Caki2 (cell line): ENCODE measurements at regions not wholly inside any gene's neighbourhood (a gene's known extent, or its start where the extent isn't known, plus 50 kb on each side); places are given as distances from the start of the nearest gene placed in this dataset.

Experiments used
- DNase-seq: peaks from one replicate; pipeline ENCODE4 v3.0.0-alpha.2; 2015; ENCODE audit warnings: low read depth
- in situ Hi-C: cut with HindIII; loops from 2 replicates; pipeline ENCODE4 v1.10.0; 2016; ENCODE audit warnings: low sequenced_read_pairs, low pct_unique_long_range_greater_than_20kb, mixed read lengths

DNA sequence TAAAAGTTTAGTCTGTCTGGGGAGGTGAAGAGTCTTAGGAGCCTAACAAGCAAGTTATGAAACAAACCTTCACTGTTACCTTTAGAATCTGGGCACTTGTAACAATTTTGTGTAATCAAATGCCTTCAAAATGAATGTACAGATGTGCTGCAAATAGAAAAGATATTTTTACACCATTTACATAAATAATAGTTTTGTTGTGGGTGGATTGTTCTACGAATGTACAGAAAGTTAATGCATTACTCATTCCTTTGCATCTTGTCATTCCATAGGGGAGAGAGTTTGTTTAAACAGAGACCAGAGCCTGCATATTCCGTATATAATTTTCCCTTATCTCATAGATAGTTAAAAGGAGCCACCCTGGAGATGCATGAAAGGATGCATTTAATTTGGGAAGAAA lies 576.9 kb upstream of the SGCD start:
- no peak for DNase-seq
- in situ Hi-C loops: no loop called here

- DNase-seq: no peak
- in situ Hi-C loops: no loop called here
These were observed 576.4 kb upstream of the SGCD start for GRCh38 chr5:155750571-155750970.

GRCh38 chr5:155753943-155754581 lies 572.9 kb upstream of the SGCD start:
- in situ Hi-C loops: no loop called here

DNA sequence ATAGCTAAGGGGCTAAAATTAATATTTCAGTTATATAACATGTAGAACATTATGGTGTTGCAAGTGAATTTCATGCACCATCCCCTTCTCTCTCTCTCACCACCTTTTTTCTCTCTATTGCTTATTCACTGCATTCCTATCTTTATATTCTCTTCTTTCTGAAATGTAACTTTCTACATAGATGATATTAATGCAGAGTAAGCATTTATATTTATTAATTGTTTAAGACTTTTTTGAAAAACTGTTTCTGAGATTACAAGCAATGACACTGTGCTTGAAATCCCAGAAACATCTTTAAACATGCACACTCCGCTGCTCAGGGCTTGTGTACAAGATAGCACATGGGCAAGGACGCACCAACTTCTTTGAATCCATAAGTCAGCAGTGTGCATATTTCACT lies 567.7 kb upstream of the SGCD start:
- DNase-seq: no peak

More at GRCh38 chr5:155753943-155754581, 572.9 kb upstream of the SGCD start:
- DNase-seq: no peak

GRCh38 chr5:155759984-155760383 lies 567.0 kb upstream of the SGCD start:
- DNase-seq: no peak
- in situ Hi-C loops: no loop called here

More for the DNA sequence above, 567.7 kb upstream of the SGCD start:
- in situ Hi-C loops: no loop called here

GRCh38 chr5:155761502-155761901 lies 565.5 kb upstream of the SGCD start:
- in situ Hi-C loops: no loop called here

GRCh38 chr5:155765715-155766114 lies 561.2 kb upstream of the SGCD start:
- DNase-seq: no peak
- in situ Hi-C loops: no loop called here

More at GRCh38 chr5:155761502-155761901, 565.5 kb upstream of the SGCD start:
- no peak for DNase-seq

DNA sequence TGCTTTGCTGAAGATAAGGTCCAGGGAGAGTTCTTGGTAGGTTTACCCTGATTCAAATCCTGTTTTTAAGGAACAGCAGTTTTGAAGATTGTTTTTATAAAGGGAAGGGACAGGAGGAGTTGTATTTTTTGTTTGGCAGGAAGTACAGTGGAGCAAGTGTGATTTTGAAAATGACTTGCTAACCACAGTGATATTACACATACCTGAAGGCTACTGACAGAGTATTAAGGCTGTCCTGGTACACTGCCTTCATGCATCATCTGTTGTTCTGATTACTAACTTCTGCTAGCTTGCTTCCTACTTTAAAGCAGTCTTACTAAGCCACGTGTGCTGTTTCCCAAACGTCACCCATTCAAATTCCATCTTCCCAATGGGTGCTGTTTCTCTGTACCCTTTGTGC lies 559.5 kb upstream of the SGCD start:
- no peak for DNase-seq
- in situ Hi-C loops: no loop called here

GRCh38 chr5:155768332-155768731 lies 558.6 kb upstream of the SGCD start:
- DNase-seq: no peak
- in situ Hi-C loops: no loop called here

DNA sequence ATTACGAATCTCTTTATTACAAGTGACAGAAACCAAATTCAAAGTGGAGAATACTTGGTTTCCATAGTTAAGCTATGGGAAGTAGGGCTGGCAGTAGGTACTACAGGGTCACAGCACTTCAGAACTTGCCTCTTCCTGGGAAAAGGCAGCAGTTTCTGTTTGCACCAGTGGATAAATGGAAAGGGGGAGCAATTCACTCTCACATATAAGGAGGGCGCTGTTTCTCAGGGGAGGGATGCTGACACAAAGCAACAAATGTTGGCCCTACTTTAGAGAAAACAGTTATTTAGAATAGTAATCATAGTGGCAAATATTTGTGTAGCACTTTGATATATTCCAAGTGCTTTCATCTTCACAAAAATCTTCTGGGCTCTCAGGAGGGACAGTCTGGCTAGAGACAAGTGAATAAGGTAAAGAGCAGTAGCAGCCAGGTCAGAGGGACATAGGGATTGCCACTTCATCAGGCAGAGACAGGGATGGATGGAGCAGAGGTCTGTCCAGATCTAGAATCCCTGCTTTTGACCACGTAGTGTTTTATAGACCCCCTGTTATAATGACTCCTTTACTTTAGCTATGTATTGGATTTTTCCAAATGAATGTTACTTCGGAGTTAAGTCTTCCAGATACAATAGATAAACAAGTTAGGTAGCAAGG lies 554.8 kb upstream of the SGCD start:
- in situ Hi-C loops: no loop called here
- no peak for DNase-seq

- in situ Hi-C loops: no loop called here
- no peak for DNase-seq
These were observed 553.3 kb upstream of the SGCD start for GRCh38 chr5:155773680-155774079.

- DNase-seq: no peak
- in situ Hi-C loops: no loop called here
These were observed 546.7 kb upstream of the SGCD start for GRCh38 chr5:155780260-155780659.

DNA sequence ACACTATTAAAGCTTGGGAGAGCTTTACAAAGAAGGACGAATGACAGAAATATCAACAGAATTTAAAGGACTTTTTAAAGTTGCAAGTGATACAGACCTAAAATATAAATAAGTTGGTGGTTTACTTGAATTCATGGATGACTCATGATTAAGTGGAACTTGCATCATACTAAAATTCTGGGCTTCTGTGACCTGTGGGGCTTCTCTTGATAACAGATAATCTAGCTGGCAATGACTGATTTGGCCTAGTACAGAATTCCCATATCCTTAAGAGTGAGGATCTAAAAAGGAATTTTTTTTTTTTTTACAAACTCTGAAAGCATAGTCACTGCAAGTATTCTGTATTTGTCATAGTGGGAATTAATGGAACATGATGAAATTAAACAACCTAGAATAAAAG lies 543.7 kb upstream of the SGCD start:
- DNase-seq: no peak
- in situ Hi-C loops: no loop called here

GRCh38 chr5:155783791-155784190 lies 543.2 kb upstream of the SGCD start:
- in situ Hi-C loops: no loop called here
- no peak for DNase-seq

DNA sequence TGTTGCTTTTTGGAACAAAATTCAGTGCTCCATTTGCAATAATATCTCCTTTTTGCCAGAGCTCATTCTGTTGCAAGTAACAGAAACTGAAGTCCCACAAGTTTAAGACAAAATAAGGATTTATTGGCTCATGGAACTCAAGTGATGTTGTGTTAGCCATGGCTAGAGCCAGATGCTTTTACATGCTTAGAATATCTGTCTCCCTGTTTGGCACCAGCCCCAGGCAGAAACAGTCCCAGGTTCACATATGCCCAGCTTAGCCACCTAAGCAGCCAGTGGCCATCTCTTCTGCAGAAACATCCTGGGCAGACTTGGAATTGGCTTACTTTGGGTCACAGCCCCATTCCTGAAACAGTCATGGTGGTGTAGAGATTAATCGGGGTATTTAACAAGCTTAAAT lies 540.9 kb upstream of the SGCD start:
- in situ Hi-C loops: no loop called here

DNA sequence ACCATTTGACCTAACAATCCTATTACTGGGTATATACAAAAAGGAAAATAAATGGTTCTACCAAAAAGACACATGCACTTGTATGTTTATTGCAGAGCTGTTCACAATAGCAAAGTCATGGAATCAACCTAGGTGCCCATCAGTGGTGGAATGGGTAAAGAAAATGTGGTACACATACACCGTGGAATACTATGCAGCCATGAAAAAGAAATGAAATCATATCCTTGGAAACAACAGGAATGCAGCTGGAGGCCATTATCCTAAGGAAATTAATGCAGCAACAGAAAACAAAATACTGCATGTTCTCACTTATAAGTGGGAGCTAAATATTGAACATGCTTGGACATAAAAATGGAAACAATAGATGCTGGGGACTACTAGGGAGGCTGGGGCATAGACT lies 534.1 kb upstream of the SGCD start:
- no peak for DNase-seq
- in situ Hi-C loops: no loop called here

More for the DNA sequence above, 540.9 kb upstream of the SGCD start:
- DNase-seq: no peak

DNA sequence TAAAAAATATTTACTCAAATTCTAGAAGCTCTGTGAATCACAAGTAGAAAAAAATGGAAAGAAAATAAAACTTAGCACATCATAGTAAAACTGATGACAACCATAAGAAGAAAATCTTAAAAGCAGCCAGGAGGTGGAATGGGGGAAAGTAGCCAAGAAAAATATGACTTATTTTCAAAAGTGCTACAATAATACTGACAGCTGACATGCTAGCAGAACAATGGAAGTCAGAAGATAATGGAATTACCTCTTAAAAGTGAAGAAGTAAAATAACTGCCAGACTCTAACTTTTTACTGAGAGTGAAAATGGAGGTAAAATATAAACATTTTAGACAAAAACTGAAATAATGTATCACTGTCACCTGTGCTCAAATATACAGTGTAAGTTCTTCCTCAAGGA lies 532.2 kb upstream of the SGCD start:
- in situ Hi-C loops: no loop called here
- DNase-seq: no peak

- in situ Hi-C loops: no loop called here
- no peak for DNase-seq
These were observed 527.7 kb upstream of the SGCD start for GRCh38 chr5:155799308-155799707.

DNA sequence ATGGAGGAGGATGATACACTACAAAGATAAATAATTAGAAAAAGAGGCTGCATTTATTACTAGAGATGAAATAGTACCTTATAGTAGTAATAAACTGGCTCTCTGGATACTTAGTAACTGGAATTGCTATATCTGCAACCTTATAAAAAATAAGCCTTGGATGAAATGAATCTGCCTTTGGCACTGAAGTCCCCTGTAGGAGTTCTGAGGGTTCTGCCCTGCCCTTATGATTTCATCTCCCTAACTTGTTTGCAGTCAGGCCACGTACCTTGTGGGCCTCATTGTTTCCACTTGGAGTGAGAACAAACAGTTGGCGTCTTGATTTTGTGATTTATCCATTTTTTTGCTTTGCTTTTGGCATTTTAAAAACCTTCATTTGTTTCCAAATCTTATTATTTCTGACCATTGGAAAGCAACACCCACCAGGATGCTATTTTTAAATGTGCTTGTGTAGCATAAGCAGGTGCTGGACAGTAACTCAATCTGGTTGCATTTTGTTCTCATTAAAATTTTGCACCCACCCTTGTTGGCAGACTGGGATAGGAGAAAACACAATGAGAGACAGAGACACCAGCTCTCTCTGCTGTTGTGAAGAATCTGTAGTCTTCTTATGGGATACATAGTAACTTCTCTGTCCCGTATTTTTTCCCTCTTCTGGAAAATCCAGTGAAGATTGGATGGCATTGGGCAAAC lies 518.9 kb upstream of the SGCD start:
- in situ Hi-C loops: no loop called here
- no peak for DNase-seq

DNA sequence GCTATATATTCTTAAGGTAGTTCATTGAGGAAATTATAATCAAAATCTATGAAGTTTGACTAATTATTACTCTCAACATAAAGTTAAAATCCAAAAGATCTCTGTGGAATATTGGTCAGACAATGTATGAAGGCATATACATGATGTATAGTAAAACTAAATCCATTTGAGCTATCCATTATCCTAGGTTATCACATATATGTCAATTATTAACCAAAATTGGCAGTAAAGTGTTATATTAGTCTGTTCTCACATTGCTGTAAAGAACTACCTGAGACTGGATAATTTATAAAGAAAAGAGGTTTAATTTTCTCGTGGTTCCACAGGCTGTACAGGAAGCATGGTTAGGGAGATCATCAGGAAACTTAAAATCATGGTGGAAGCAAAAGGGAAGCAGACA lies 511.7 kb upstream of the SGCD start:
- in situ Hi-C loops: no loop called here
- DNase-seq: no peak
